Ovary (tissue), 3 donors: ENCODE measurements at regions not wholly inside any gene's neighbourhood (a gene's known extent, or its start where the extent isn't known, plus 50 kb on each side); places are given as distances from the start of the nearest gene placed in this dataset.

ENCODE experiments used
- EP300 ChIP-seq: sonication (generic); formaldehyde crosslinking; IDR thresholded peaks from one replicate; pipeline ENCODE4 v1.6.1; 2017; ENCODE audit warnings: antibody characterized with exemption
- POLR2A ChIP-seq: fragments of 450-650 bp; IDR thresholded peaks from one replicate; pipeline ENCODE4 v1.6.1; 2017; ENCODE audit warnings: antibody characterized with exemption, mild to moderate bottlenecking, moderate library complexity
- TF ChIP-seq, protein P1 (sequence below), 3 donors: fragments of 450-650 bp in 2 of 3; fragments of 200-600 bp in 1 of 3; IDR thresholded peaks; one replicate each; pipeline versions ENCODE4 v1.5.1 to v1.8.0; 2016 to 2022; ENCODE audit warnings: antibody characterized with exemption in 3 of 3, mild to moderate bottlenecking in 1 of 3
- donor health status: DM: no; HTN: no; CAD: no.

GRCh38 chr12:115771065-115771464 lies 506.4 kb downstream of the MED13L start:
- TF ChIP-seq, protein P1, sequence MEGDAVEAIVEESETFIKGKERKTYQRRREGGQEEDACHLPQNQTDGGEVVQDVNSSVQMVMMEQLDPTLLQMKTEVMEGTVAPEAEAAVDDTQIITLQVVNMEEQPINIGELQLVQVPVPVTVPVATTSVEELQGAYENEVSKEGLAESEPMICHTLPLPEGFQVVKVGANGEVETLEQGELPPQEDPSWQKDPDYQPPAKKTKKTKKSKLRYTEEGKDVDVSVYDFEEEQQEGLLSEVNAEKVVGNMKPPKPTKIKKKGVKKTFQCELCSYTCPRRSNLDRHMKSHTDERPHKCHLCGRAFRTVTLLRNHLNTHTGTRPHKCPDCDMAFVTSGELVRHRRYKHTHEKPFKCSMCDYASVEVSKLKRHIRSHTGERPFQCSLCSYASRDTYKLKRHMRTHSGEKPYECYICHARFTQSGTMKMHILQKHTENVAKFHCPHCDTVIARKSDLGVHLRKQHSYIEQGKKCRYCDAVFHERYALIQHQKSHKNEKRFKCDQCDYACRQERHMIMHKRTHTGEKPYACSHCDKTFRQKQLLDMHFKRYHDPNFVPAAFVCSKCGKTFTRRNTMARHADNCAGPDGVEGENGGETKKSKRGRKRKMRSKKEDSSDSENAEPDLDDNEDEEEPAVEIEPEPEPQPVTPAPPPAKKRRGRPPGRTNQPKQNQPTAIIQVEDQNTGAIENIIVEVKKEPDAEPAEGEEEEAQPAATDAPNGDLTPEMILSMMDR (IDR thresholded peaks at IDR 0.05): no peak
- TF ChIP-seq EP300: no peak
- TF ChIP-seq POLR2A: no peak
